NB4 (cell line): ENCODE measurements at regions not wholly inside any gene's neighbourhood (a gene's known extent, or its start where the extent isn't known, plus 50 kb on each side); places are given as distances from the start of the nearest gene placed in this dataset.

ENCODE experiments used
- DNase-seq: peaks from one replicate; pipeline ENCODE4 v3.0.0; 2010; ENCODE audit warnings: low read depth
- H3K4me3 ChIP-seq: one replicate; pipeline ENCODE4 v1.5.1; 2011; ENCODE audit warnings: mild to moderate bottlenecking, low read depth, low read length, moderate library complexity
- CTCF ChIP-seq: IDR thresholded peaks from one replicate; pipeline ENCODE4 v1.5.1; 2012; ENCODE audit warnings: low read depth, low read length
- MYC ChIP-seq: IDR thresholded peaks from 2 replicates; pipeline ENCODE4 v1.6.1; 2011; ENCODE audit warnings: low read depth, low read length
- POLR2A ChIP-seq: IDR thresholded peaks from 2 replicates; pipeline ENCODE4 v1.6.1; 2011; ENCODE audit warnings: mild to moderate bottlenecking; ENCODE audit not compliant: insufficient read length; ENCODE audit errors: extremely low read depth
- TF ChIP-seq, protein P1 (sequence below): IDR thresholded peaks from 2 replicates; pipeline ENCODE4 v1.6.1; 2011; ENCODE audit warnings: low read depth, low read length

DNA sequence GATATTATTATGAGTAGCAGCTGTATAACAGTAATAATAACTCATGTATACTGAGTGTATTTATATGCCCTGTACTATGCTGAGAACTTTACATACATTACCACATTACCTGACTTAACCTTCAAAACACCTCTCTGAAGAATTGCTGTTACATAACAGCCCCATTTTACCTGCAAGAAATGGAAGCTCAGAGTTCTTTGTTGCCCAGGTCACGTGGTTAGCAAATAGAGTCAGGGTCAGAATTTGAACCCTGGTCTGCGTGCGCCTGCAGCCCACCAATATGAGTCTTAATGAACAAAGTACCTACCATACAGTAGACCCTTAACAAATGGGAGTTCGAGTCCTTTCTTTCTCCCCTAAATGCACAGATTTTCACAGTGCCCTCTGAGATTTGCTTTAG, 101.9 kb downstream of the MCFD2 start:
- no peak for DNase-seq
- H3K4me3 ChIP-seq: no peak overlapping the region
- TF ChIP-seq POLR2A: no peak
- TF ChIP-seq MYC: no peak
- TF ChIP-seq CTCF: no peak
- TF ChIP-seq, protein P1, sequence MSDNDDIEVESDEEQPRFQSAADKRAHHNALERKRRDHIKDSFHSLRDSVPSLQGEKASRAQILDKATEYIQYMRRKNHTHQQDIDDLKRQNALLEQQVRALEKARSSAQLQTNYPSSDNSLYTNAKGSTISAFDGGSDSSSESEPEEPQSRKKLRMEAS: no peak

GRCh38 chr2:46813020-46813415, 102.6 kb downstream of the MCFD2 start:
- TF ChIP-seq POLR2A (no peak), MYC (no peak), CTCF (no peak)
- TF ChIP-seq, protein P1: no peak
- no peak for DNase-seq
- no peak overlapping the region for H3K4me3 ChIP-seq
